Fibroblast of lung (primary cell): ENCODE measurements at regions not wholly inside any gene's neighbourhood (a gene's known extent, or its start where the extent isn't known, plus 50 kb on each side); places are given as distances from the start of the nearest gene placed in this dataset.

ENCODE experiments used
- DNase-seq, 2 donors: peaks; one replicate each; pipeline versions ENCODE4 v3.0.0 to v3.0.0-alpha.2; 2010; ENCODE audit warnings: low read depth in 2 of 2
- H2AFZ ChIP-seq: 2 replicates; pipeline ENCODE4 v1.5.1; 2012; ENCODE audit warnings: low read length, control low read depth, inconsistent platforms
- H3K27ac ChIP-seq: 2 replicates; pipeline ENCODE4 v1.5.1; 2011; ENCODE audit warnings: low read length, control low read depth; ENCODE audit not compliant: insufficient read depth
- H3K27me3 ChIP-seq: 2 replicates; pipeline ENCODE4 v1.5.1; 2011; ENCODE audit warnings: mild to moderate bottlenecking, low read length; ENCODE audit not compliant: control insufficient read depth, insufficient read depth
- H3K36me3 ChIP-seq: 2 replicates; pipeline ENCODE4 v1.5.1; 2011; ENCODE audit warnings: low read length; ENCODE audit not compliant: control insufficient read depth, insufficient read depth
- H3K4me1 ChIP-seq: 2 replicates; pipeline ENCODE4 v1.5.1; 2011; ENCODE audit warnings: low read length; ENCODE audit not compliant: control insufficient read depth, insufficient read depth; ENCODE audit errors: extremely low read depth
- H3K4me2 ChIP-seq: 2 replicates; pipeline ENCODE4 v1.5.1; 2011; ENCODE audit warnings: low read length, control low read depth; ENCODE audit not compliant: insufficient read depth; ENCODE audit errors: extremely low read depth
- H3K4me3 ChIP-seq, 4 experiments: fragments of 200-600 bp in 1 of 4; sonication (generic) in 1 of 4; replicated peaks in 1 of 4; 2 replicates each; pipeline ENCODE4 v1.5.1; 2011 to 2016; ENCODE audit warnings: low read length in 4 of 4, low read depth in 3 of 4, mild to moderate bottlenecking in 3 of 4, control low read depth in 2 of 4, inconsistent platforms in 1 of 4, mixed read lengths in 1 of 4; ENCODE audit not compliant: insufficient read depth in 1 of 4; ENCODE audit errors: control extremely low read depth in 1 of 4
- H3K79me2 ChIP-seq: 2 replicates; pipeline ENCODE4 v1.5.1; 2012; ENCODE audit warnings: mild to moderate bottlenecking, low read length, inconsistent platforms; ENCODE audit not compliant: control insufficient read depth, insufficient read depth
- H3K9ac ChIP-seq: 2 replicates; pipeline ENCODE4 v1.5.1; 2011; ENCODE audit warnings: mild to moderate bottlenecking, low read length, control low read depth; ENCODE audit not compliant: insufficient read depth
- H3K9me3 ChIP-seq: 2 replicates; pipeline ENCODE4 v1.5.1; 2012; ENCODE audit warnings: low read depth, low read length; ENCODE audit not compliant: control insufficient read depth, insufficient read depth
- H4K20me1 ChIP-seq: 2 replicates; pipeline ENCODE4 v1.5.1; 2011; ENCODE audit warnings: low read length; ENCODE audit not compliant: control insufficient read depth, insufficient read depth; ENCODE audit errors: extremely low read depth
- EZH2 ChIP-seq: IDR thresholded peaks from 2 replicates; pipeline ENCODE4 v1.5.1; 2012; ENCODE audit warnings: low read length, control low read depth, mild to moderate bottlenecking; ENCODE audit errors: missing control alignments
- TF ChIP-seq, protein P1 (sequence below), 2 donors: IDR thresholded peaks in 1 of 2; conservative IDR thresholded peaks in 1 of 2; 1 replicate in 1 of 2; 2 replicates in 1 of 2; pipeline ENCODE4 v1.5.1; 2011 to 2012; ENCODE audit warnings: low read length in 2 of 2, control low read depth in 1 of 2, inconsistent platforms in 1 of 2, low read depth in 1 of 2, mild to moderate bottlenecking in 1 of 2

DNA sequence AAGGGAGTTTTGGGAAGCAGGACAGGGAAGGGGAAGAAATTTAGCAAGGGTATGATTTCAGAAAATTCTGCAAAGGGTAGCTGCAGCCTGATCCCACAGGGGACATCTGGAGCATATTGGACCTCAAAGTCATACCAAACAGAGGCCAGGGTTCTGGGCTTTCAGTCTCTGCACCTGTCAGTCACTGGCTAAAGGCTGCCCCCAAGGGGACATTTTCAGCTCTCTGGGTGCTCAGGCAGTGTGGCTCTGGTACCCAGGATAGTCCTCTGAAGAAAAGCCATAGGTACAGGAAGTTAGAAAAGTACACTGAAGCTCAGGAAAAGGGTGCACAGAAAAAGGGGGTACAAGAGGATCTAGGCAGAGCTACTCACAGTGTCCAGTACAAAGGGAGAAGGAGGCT is 149.2 kb downstream of the INSIG2 start:
- no peaks in the 10 kb centered on the region for H3K27me3 ChIP-seq
- no peaks in the 10 kb centered on the region for H4K20me1 ChIP-seq
- H3K79me2 ChIP-seq = no peaks in the 10 kb centered on the region
- DNase-seq = no peak
- H3K27ac ChIP-seq = no peak overlapping the region
- no peaks in the 10 kb centered on the region for H3K4me1 ChIP-seq
- no peak overlapping the region for H2AFZ ChIP-seq
- H3K9ac ChIP-seq = no peak overlapping the region
- no peaks in the 10 kb centered on the region for H3K9me3 ChIP-seq
- no peaks in the 10 kb centered on the region for H3K36me3 ChIP-seq
- no peak for TF ChIP-seq EZH2
- TF ChIP-seq, protein P1, sequence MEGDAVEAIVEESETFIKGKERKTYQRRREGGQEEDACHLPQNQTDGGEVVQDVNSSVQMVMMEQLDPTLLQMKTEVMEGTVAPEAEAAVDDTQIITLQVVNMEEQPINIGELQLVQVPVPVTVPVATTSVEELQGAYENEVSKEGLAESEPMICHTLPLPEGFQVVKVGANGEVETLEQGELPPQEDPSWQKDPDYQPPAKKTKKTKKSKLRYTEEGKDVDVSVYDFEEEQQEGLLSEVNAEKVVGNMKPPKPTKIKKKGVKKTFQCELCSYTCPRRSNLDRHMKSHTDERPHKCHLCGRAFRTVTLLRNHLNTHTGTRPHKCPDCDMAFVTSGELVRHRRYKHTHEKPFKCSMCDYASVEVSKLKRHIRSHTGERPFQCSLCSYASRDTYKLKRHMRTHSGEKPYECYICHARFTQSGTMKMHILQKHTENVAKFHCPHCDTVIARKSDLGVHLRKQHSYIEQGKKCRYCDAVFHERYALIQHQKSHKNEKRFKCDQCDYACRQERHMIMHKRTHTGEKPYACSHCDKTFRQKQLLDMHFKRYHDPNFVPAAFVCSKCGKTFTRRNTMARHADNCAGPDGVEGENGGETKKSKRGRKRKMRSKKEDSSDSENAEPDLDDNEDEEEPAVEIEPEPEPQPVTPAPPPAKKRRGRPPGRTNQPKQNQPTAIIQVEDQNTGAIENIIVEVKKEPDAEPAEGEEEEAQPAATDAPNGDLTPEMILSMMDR (conservative IDR thresholded peaks at IDR 0.05 in 1 of 2, IDR thresholded peaks at IDR 0.05 in 1 of 2; ENCODE audit: low read depth in 1 of 2, low read length in 2 of 2) = no peak
- no peak overlapping the region for H3K4me2 ChIP-seq
- H3K4me3 ChIP-seq = no peak overlapping the region

DNA sequence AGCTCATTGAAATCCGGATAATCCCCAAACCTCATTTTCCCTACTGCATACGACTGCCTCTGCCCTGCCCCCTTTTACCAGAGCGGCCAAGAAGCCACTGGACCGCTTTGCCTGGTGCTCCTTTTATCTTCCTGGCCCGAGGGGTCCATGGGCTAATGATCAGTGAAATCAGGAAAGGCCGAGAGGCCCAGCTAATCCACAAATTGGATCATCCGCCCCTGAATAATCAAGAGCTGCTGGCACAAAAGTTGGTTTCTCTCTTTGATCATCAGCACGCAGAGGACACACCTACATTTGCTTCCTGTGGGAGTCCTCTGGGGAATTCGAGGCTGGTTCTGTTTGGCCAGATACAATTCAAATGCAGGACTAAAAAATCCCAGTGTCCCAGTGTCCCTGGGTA is 144.5 kb downstream of the INSIG2 start:
- Histone ChIP-seq H3K9ac (no peak overlapping the region), H2AFZ (no peak overlapping the region), H4K20me1 (no peaks in the 10 kb centered on the region), H3K4me2 (no peak overlapping the region), H3K27me3 (no peaks in the 10 kb centered on the region), H3K36me3 (no peaks in the 10 kb centered on the region), H3K4me3 (no peak overlapping the region), H3K27ac (no peak overlapping the region), H3K79me2 (no peaks in the 10 kb centered on the region), H3K9me3 (no peaks in the 10 kb centered on the region), H3K4me1 (no peaks in the 10 kb centered on the region)
- no peak for TF ChIP-seq EZH2
- TF ChIP-seq, protein P1 (conservative IDR thresholded peaks at IDR 0.05 in 1 of 2, IDR thresholded peaks at IDR 0.05 in 1 of 2; ENCODE audit: low read depth in 1 of 2, low read length in 2 of 2) = no peak
- DNase-seq = no peak

DNA sequence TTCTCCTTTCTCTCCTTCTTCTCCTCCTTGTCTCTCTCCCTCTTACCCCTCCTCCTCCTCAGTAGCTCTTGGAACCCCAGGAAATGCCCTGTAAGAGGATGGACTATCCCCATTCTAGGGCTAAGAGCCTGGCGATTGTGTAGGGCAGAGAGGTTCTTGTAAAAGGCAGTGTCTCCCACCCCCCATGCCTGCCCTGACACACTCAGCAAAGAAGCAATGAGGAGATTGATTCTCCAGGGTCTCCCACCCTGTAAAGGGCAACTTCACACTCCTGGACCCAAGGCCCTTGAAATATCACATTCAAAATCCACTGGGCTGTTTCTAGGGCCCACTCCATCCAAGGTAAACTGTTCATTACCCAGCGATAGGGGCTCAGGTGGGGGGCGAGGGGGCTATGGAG is 144.1 kb downstream of the INSIG2 start:
- no peak for DNase-seq
- no peak overlapping the region for H3K9ac ChIP-seq
- no peak overlapping the region for H3K4me3 ChIP-seq
- H3K27ac ChIP-seq = no peak overlapping the region
- H3K4me2 ChIP-seq = no peak overlapping the region
- H4K20me1 ChIP-seq = no peaks in the 10 kb centered on the region
- H3K9me3 ChIP-seq = no peaks in the 10 kb centered on the region
- no peaks in the 10 kb centered on the region for H3K36me3 ChIP-seq
- no peak overlapping the region for H2AFZ ChIP-seq
- no peaks in the 10 kb centered on the region for H3K4me1 ChIP-seq
- TF ChIP-seq EZH2 = no peak
- no peaks in the 10 kb centered on the region for H3K27me3 ChIP-seq
- no peaks in the 10 kb centered on the region for H3K79me2 ChIP-seq
